GM21515 (cell line): ENCODE measurements at regions not wholly inside any gene's neighbourhood (a gene's known extent, or its start where the extent isn't known, plus 50 kb on each side); places are given as distances from the start of the nearest gene placed in this dataset.
"Not testable (repeated sequence)": the region's sequence is repeated elsewhere in the genome, so short reads cannot be mapped to it uniquely, and the experiment has no call there.

ENCODE experiments used
- ATAC-seq: cut with Tn5 transposase; IDR thresholded peaks from one replicate; pipeline ENCODE4 v1.9.1; 2021; ENCODE audit not compliant: unreplicated experiment

- no peak for ATAC-seq
These were observed 350.0 kb upstream of the KLHL29 start for GRCh38 chr2:23034996-23035395.

- no peak for ATAC-seq
These were observed 348.4 kb upstream of the KLHL29 start for GRCh38 chr2:23036629-23037028.

GRCh38 chr2:23037596-23037995, 347.4 kb upstream of the KLHL29 start:
- ATAC-seq, result no peak

GRCh38 chr2:23041443-23041842, 343.5 kb upstream of the KLHL29 start:
- no peak for ATAC-seq

GRCh38 chr2:23042216-23042906, 342.6 kb upstream of the KLHL29 start:
- no peak for ATAC-seq

GRCh38 chr2:23050388-23050787, 334.6 kb upstream of the KLHL29 start:
- ATAC-seq, result no peak

GRCh38 chr2:23053601-23054000, 331.4 kb upstream of the KLHL29 start:
- no peak for ATAC-seq

- ATAC-seq, result no peak
These were observed 329.7 kb upstream of the KLHL29 start for GRCh38 chr2:23055251-23055650.

- ATAC-seq, result not testable (repeated sequence)
These were observed 328.1 kb upstream of the KLHL29 start for GRCh38 chr2:23056846-23057245.

- ATAC-seq, result no peak
These were observed 326.5 kb upstream of the KLHL29 start for GRCh38 chr2:23058435-23058834.

- no peak for ATAC-seq
These were observed 319.8 kb upstream of the KLHL29 start for GRCh38 chr2:23065210-23065609.

GRCh38 chr2:23065936-23066335, 319.0 kb upstream of the KLHL29 start:
- no peak for ATAC-seq

- ATAC-seq, result no peak
These were observed 318.3 kb upstream of the KLHL29 start for GRCh38 chr2:23066686-23067085.

GRCh38 chr2:23069156-23069555, 315.8 kb upstream of the KLHL29 start:
- ATAC-seq, result no peak

GRCh38 chr2:23069923-23070322, 315.1 kb upstream of the KLHL29 start:
- no peak for ATAC-seq

- no peak for ATAC-seq
These were observed 311.9 kb upstream of the KLHL29 start for GRCh38 chr2:23073056-23073455.

GRCh38 chr2:23073671-23074070, 311.3 kb upstream of the KLHL29 start:
- ATAC-seq, result no peak

- ATAC-seq, result no peak
These were observed 307.4 kb upstream of the KLHL29 start for GRCh38 chr2:23077596-23077995.

- no peak for ATAC-seq
These were observed 306.1 kb upstream of the KLHL29 start for GRCh38 chr2:23078784-23079434.

- ATAC-seq, result no peak
These were observed 301.0 kb upstream of the KLHL29 start for GRCh38 chr2:23083966-23084365.

- no peak for ATAC-seq
These were observed 294.0 kb upstream of the KLHL29 start for GRCh38 chr2:23091019-23091418.

GRCh38 chr2:23091900-23092299, 293.1 kb upstream of the KLHL29 start:
- no peak for ATAC-seq

- no peak for ATAC-seq
These were observed 292.1 kb upstream of the KLHL29 start for GRCh38 chr2:23092831-23093230.
